Ovary (tissue), 7 donors: ENCODE measurements at regions not wholly inside any gene's neighbourhood (a gene's known extent, or its start where the extent isn't known, plus 50 kb on each side); places are given as distances from the start of the nearest gene placed in this dataset.

Experiments
- DNase-seq, 5 donors: peaks; one replicate each; pipeline ENCODE4 v3.0.0-alpha.2; 2019 to 2020
- H3K27ac ChIP-seq, 2 donors: fragments of 200-600 bp; one replicate each; pipeline versions ENCODE4 v1.5.1 to v1.8.0; 2019 to 2022
- H3K27me3 ChIP-seq: fragments of 200-600 bp; one replicate; pipeline ENCODE4 v1.8.0; 2022
- H3K36me3 ChIP-seq: fragments of 200-600 bp; sonication (generic); one replicate; pipeline ENCODE4 v1.5.1; 2019
- H3K4me1 ChIP-seq: one replicate; pipeline ENCODE4 v1.8.1; 2013; ENCODE audit warnings: mild to moderate bottlenecking, moderate library complexity; ENCODE audit not compliant: insufficient read depth
- H3K4me3 ChIP-seq: fragments of 200-600 bp; sonication (generic); one replicate; pipeline ENCODE4 v1.5.1; 2017
- H3K9me3 ChIP-seq, 2 donors: fragments of 200-600 bp in 1 of 2; sonication (generic) in 1 of 2; one replicate each; pipeline versions ENCODE4 v1.5.1 to v1.8.1; 2013 to 2019; ENCODE audit warnings: mild to moderate bottlenecking in 1 of 2, moderate library complexity in 1 of 2
- EP300 ChIP-seq: sonication (generic); formaldehyde crosslinking; IDR thresholded peaks from one replicate; pipeline ENCODE4 v1.6.1; 2017; ENCODE audit warnings: antibody characterized with exemption
- POLR2A ChIP-seq: fragments of 450-650 bp; IDR thresholded peaks from one replicate; pipeline ENCODE4 v1.6.1; 2017; ENCODE audit warnings: antibody characterized with exemption, mild to moderate bottlenecking, moderate library complexity
- WGBS, 3 donors: extraction: QIAGEN DNeasy Blood & Tissue Kit in 1 of 3; methylation state at CpG; one replicate each; pipeline versions ENCODE4 v1.1.5 to v1.1.7; 2013 to 2017; 5-methylcytosine and 5-hydroxymethylcytosine counted together
- intact Hi-C, 4 donors: fragments of 100-400 bp; cut with DNase I; formaldehyde crosslinking; loops; one replicate each; pipeline versions ENCODE4 v1.11.0 to v1.15.1; 2022 to 2023
- TF ChIP-seq, protein P1 (sequence below), 3 donors: fragments of 450-650 bp in 2 of 3; fragments of 200-600 bp in 1 of 3; IDR thresholded peaks; one replicate each; pipeline versions ENCODE4 v1.5.1 to v1.8.0; 2016 to 2022; ENCODE audit warnings: antibody characterized with exemption in 3 of 3, mild to moderate bottlenecking in 1 of 3
- donor health status: DM: no; HTN: no; CAD: no; lungs with moderate emphysema.
- donor health status: DM: no; HTN: no; CAD: no.
- donor health status: Bipolar disorder and iron deficiency.
- donor health status: DM: no; HTN: no; CAD: no.
- donor health status: DM: yes; HTN: yes; CAD: no.

DNA sequence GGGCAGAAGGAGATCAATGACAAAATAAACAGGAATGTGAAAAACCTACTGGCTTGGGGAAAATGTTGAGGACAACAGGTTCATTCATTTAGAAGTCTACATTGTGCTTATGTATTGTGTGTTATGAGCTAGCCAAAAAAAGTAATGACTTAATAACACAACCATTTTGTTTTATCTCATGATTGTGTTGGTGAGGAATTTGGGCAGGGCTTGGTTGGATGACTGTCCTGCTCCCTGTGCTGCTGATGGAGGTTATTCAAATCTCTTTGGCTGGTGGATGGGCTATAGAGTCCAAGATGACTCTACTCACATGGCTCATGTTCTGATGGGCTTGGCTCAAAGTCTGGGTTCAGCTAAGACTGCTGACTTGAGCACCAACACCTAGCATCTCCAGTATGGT, 116.3 kb downstream of the HS3ST1 start:
- no peak for DNase-seq

DNA sequence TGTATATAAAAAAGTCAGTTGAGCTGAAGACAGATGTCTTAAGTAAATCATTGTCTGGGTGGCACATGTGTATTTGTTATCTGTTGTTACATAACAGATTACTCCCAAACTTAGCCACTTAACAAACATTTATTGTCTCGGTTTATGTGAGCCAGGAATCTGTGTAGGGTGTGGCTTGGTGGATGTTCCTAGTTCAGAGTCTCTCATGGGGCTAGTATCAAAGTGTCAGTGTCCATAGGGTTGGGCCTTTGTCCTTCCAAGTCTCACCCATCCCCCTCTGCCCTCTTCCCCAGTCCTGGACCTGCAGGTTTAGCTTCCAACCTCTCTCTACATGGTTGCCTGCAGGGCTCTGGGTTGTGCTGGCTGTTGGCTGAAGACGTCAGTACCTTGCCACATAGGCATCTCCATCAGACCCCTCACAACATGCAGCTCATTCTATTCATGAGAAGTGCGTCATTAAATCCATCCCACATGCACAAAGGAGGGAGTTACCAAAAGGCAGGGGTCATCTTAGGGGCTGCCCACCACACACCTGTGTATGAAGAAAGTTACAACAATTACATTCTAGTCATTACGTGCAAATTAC, 127.5 kb downstream of the HS3ST1 start:
- H3K4me1 ChIP-seq = no peaks in the 10 kb centered on the region
- H3K9me3 ChIP-seq = no peaks in the 10 kb centered on the region
- H3K27me3 ChIP-seq = no peaks in the 10 kb centered on the region
- TF ChIP-seq EP300 (no peak), POLR2A (no peak)
- TF ChIP-seq, protein P1, sequence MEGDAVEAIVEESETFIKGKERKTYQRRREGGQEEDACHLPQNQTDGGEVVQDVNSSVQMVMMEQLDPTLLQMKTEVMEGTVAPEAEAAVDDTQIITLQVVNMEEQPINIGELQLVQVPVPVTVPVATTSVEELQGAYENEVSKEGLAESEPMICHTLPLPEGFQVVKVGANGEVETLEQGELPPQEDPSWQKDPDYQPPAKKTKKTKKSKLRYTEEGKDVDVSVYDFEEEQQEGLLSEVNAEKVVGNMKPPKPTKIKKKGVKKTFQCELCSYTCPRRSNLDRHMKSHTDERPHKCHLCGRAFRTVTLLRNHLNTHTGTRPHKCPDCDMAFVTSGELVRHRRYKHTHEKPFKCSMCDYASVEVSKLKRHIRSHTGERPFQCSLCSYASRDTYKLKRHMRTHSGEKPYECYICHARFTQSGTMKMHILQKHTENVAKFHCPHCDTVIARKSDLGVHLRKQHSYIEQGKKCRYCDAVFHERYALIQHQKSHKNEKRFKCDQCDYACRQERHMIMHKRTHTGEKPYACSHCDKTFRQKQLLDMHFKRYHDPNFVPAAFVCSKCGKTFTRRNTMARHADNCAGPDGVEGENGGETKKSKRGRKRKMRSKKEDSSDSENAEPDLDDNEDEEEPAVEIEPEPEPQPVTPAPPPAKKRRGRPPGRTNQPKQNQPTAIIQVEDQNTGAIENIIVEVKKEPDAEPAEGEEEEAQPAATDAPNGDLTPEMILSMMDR (IDR thresholded peaks at IDR 0.05) = no peak
- intact Hi-C loops = no loop called here
- H3K36me3 ChIP-seq = no peaks in the 10 kb centered on the region
- 87 to 91% (median 89%) methylated on average over 4 of the region's 4 CpGs for WGBS, 3 donors
- no peak overlapping the region for H3K4me3 ChIP-seq
- no peak for DNase-seq
- H3K27ac ChIP-seq = no peak overlapping the region

More for the DNA sequence above, 116.3 kb downstream of the HS3ST1 start:
- no peak overlapping the region for H3K4me3 ChIP-seq
- H3K9me3 ChIP-seq = no peaks in the 10 kb centered on the region
- TF ChIP-seq, protein P1 (IDR thresholded peaks at IDR 0.05) = no peak
- TF ChIP-seq POLR2A (no peak), EP300 (no peak)
- no peaks in the 10 kb centered on the region for H3K27me3 ChIP-seq
- intact Hi-C loops = no loop called here
- H3K36me3 ChIP-seq = no peaks in the 10 kb centered on the region
- H3K4me1 ChIP-seq = no peaks in the 10 kb centered on the region
- no peak overlapping the region for H3K27ac ChIP-seq

DNA sequence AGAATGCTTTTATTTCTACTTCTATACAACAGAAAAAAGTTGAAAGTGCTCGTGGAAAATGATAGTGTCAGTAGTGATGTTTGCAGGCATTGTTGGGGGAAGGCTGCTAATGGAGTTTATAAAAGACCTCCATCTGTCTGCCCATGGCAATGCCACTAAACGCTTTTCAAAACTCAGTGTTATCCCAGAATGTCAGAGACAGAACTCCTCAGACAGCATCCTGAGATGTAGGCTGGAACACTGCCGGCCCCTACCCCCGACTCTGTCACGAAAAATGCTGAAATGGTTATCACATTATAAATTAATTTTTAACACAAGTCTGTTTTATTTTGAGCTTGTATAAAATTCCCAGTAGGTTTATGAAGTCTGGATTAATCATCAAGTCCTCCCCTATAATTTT, 128.9 kb downstream of the HS3ST1 start:
- DNase-seq = no peak
- intact Hi-C loops = loop anchor here in 1 of 4 donors (10.0 kb wide), 1 partner anchor 115 kb away; no protein-coding TSS in a partner anchor
- TF ChIP-seq, protein P1 (IDR thresholded peaks at IDR 0.05) = no peak
- peaks cover 7% of the 10 kb centered on the region for H3K4me1 ChIP-seq
- H3K36me3 ChIP-seq = no peaks in the 10 kb centered on the region
- no peak overlapping the region for H3K27ac ChIP-seq
- no peaks in the 10 kb centered on the region for H3K9me3 ChIP-seq
- 87 to 93% (median 89%) methylated on average over 5 of the region's 5 CpGs for WGBS, 3 donors
- H3K27me3 ChIP-seq = no peaks in the 10 kb centered on the region
- no peak overlapping the region for H3K4me3 ChIP-seq

DNA sequence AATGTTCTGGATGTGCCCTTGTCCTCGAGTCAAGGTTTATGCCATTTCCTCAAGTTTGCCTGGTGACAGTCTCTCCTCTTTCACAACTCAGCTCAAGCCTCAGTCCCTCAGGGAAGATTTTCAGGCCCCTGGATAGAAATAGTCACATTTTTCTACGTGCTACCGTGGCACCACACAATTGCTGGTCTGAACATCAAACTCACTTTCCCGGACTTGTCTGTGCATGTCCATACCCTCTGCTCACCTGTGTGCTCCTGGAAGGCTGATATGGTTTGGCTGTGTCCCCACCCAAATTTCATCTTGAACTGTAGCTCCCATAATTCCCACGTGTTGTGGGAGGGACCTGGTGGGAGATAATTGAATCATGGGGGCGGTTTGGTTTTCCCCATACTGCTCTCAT, 129.7 kb downstream of the HS3ST1 start:
- no peaks in the 10 kb centered on the region for H3K36me3 ChIP-seq
- H3K27me3 ChIP-seq = no peaks in the 10 kb centered on the region
- 93 to 95% (median 94%) methylated on average over 6 of the region's 6 CpGs for WGBS, 3 donors
- intact Hi-C loops = loop anchor here in 1 of 4 donors (10.0 kb wide), 1 partner anchor 116 kb away; no protein-coding TSS in a partner anchor
- no peaks in the 10 kb centered on the region for H3K9me3 ChIP-seq
- TF ChIP-seq, protein P1 (IDR thresholded peaks at IDR 0.05) = no peak
- TF ChIP-seq EP300 (no peak), POLR2A (no peak)
- DNase-seq = no peak
- no peak overlapping the region for H3K4me3 ChIP-seq
- H3K4me1 ChIP-seq = peaks cover 7% of the 10 kb centered on the region
- H3K27ac ChIP-seq = no peak overlapping the region
